IMR-90 (cell line): ENCODE measurements at regions not wholly inside any gene's neighbourhood (a gene's known extent, or its start where the extent isn't known, plus 50 kb on each side); places are given as distances from the start of the nearest gene placed in this dataset.

Experiments used
- ATAC-seq: fragments of 200-7000 bp; cut with Tn5 transposase; 2 replicates; pipeline ENCODE4 v1.9.1; 2020; ENCODE audit warnings: low read depth, mild to moderate bottlenecking, moderate library complexity
- BruUV-seq: library from RNA; stranded (reverse); fragments of 400-500 nt; replicated peaks from 2 replicates; lab custom pipeline; 2021; lab: Mats Ljungman, UMichigan
- CTCF ChIA-PET: fragments of 300-600 bp; formaldehyde crosslinking; extraction: SDS; loops from one replicate; lab custom pipeline; 2021; ENCODE audit warnings: antibody characterized with exemption; lab: Yijun Ruan, JAX
- POLR2A ChIA-PET: fragments of 300-600 bp; sonication (Branson Sonifier 250); formaldehyde crosslinking; loops from one replicate; lab custom pipeline; 2022; ENCODE audit warnings: antibody characterized with exemption; ENCODE audit not compliant: unreplicated experiment; lab: Charles Lee
- DNase-seq: peaks from one replicate; pipeline ENCODE4 v3.0.0; 2013
- H2AFZ ChIP-seq: replicated peaks from 2 replicates; pipeline ENCODE3; 2013; ENCODE audit warnings: low read length, mild to moderate bottlenecking; ENCODE audit not compliant: poor library complexity
- H2AK5ac ChIP-seq: 2 replicates; pipeline ENCODE4 v1.6.1; 2013; ENCODE audit warnings: low read depth, low read length, inconsistent platforms
- H2AK9ac ChIP-seq: replicated peaks from 2 replicates; pipeline ENCODE3; 2013; ENCODE audit warnings: mild to moderate bottlenecking, low read depth, low read length, moderate library complexity; ENCODE audit not compliant: poor library complexity
- H2BK120ac ChIP-seq: 2 replicates; pipeline ENCODE4 v1.6.1; 2013; ENCODE audit warnings: low read depth, low read length, inconsistent platforms
- H2BK15ac ChIP-seq: 3 replicates; pipeline ENCODE4 v1.6.1; 2013; ENCODE audit warnings: low read depth, low read length, inconsistent platforms
- H2BK20ac ChIP-seq: 2 replicates; pipeline ENCODE4 v1.6.1; 2013; ENCODE audit warnings: low read depth, mild to moderate bottlenecking, inconsistent platforms, low read length, moderate library complexity
- H2BK5ac ChIP-seq: 2 replicates; pipeline ENCODE4 v1.6.1; 2013; ENCODE audit warnings: mild to moderate bottlenecking, low read depth, low read length, inconsistent platforms; ENCODE audit not compliant: poor library complexity, severe bottlenecking
- H3K14ac ChIP-seq: replicated peaks from 2 replicates; pipeline ENCODE4 v1.6.1; 2013; ENCODE audit warnings: low read depth, low read length, inconsistent platforms
- H3K18ac ChIP-seq: 2 replicates; pipeline ENCODE4 v1.6.1; 2013; ENCODE audit warnings: low read depth, low read length, control low read depth
- H3K23ac ChIP-seq: 2 replicates; pipeline ENCODE4 v1.6.1; 2013; ENCODE audit warnings: low read depth, low read length, inconsistent platforms
- H3K27ac ChIP-seq: 2 replicates; pipeline ENCODE4 v1.5.1; 2013; ENCODE audit warnings: mild to moderate bottlenecking, control low read depth, low read length; ENCODE audit not compliant: insufficient read depth
- H3K27me3 ChIP-seq: 2 replicates; pipeline ENCODE4 v1.6.1; 2013; ENCODE audit warnings: low read length; ENCODE audit not compliant: control insufficient read depth, insufficient read depth
- H3K36me3 ChIP-seq: 2 replicates; pipeline ENCODE4 v1.6.1; 2013; ENCODE audit warnings: low read length, mixed read lengths; ENCODE audit not compliant: control insufficient read depth, insufficient read depth
- H3K4ac ChIP-seq: 2 replicates; pipeline ENCODE4 v1.6.1; 2013; ENCODE audit warnings: low read depth, low read length, inconsistent platforms
- H3K4me1 ChIP-seq: 2 replicates; pipeline ENCODE4 v1.6.1; 2013; ENCODE audit warnings: low read length, mixed read lengths; ENCODE audit not compliant: control insufficient read depth, insufficient read depth
- H3K4me2 ChIP-seq: 2 replicates; pipeline ENCODE4 v1.6.1; 2013; ENCODE audit warnings: low read depth, mild to moderate bottlenecking, control low read depth, low read length, moderate library complexity
- H3K4me3 ChIP-seq: 2 replicates; pipeline ENCODE4 v1.5.1; 2013; ENCODE audit warnings: low read depth, mild to moderate bottlenecking, control low read depth, low read length, moderate library complexity; ENCODE audit not compliant: insufficient read depth
- H3K56ac ChIP-seq: 2 replicates; pipeline ENCODE4 v1.6.1; 2013; ENCODE audit warnings: low read length, inconsistent platforms; ENCODE audit not compliant: insufficient read depth; ENCODE audit errors: extremely low read depth
- H3K79me1 ChIP-seq, 2 experiments: 2 replicates each; pipeline ENCODE4 v1.6.1; 2013; ENCODE audit warnings: low read length in 2 of 2, inconsistent platforms in 1 of 2, low read depth in 1 of 2
- H3K9ac ChIP-seq: 2 replicates; pipeline ENCODE4 v1.6.1; 2013; ENCODE audit warnings: low read depth, low read length, control low read depth
- H3K9me1 ChIP-seq: 2 replicates; pipeline ENCODE4 v1.6.1; 2013; ENCODE audit warnings: low read length, inconsistent platforms; ENCODE audit not compliant: insufficient read depth
- H3K9me3 ChIP-seq: 2 replicates; pipeline ENCODE4 v1.6.1; 2013; ENCODE audit warnings: low read length; ENCODE audit not compliant: control insufficient read depth, insufficient read depth
- H4K20me1 ChIP-seq: 2 replicates; pipeline ENCODE4 v1.6.1; 2013; ENCODE audit warnings: low read length, inconsistent platforms; ENCODE audit not compliant: insufficient read depth
- H4K5ac ChIP-seq: 2 replicates; pipeline ENCODE4 v1.6.1; 2013; ENCODE audit warnings: mild to moderate bottlenecking, low read depth, low read length, control low read depth
- H4K8ac ChIP-seq, 2 experiments: 2 replicates each; pipeline ENCODE4 v1.6.1; 2013; ENCODE audit warnings: low read depth in 2 of 2, low read length in 2 of 2, control low read depth in 1 of 2, inconsistent platforms in 1 of 2
- H4K91ac ChIP-seq: 2 replicates; pipeline ENCODE4 v1.6.1; 2013; ENCODE audit warnings: low read depth, low read length, inconsistent platforms; ENCODE audit not compliant: insufficient read depth
- BHLHE40 ChIP-seq: fragments of 150-350 bp; IDR thresholded peaks from 2 replicates; pipeline ENCODE4 v1.6.1; 2016; ENCODE audit warnings: mild to moderate bottlenecking, low read depth, low read length
- CEBPB ChIP-seq: IDR thresholded peaks from 2 replicates; pipeline ENCODE4 v1.6.1; 2012; ENCODE audit warnings: low read depth, low read length, improper control_type of control experiment
- CHD1 ChIP-seq: IDR thresholded peaks from 2 replicates; pipeline ENCODE4 v1.6.1; 2012; ENCODE audit warnings: low read depth, low read length, improper control_type of control experiment
- CTCF ChIP-seq: conservative IDR thresholded peaks from 2 replicates; pipeline ENCODE4 v1.5.1; 2012; ENCODE audit warnings: mild to moderate bottlenecking, low read depth, low read length, improper control_type of control experiment
- ELK1 ChIP-seq: fragments of 150-350 bp; IDR thresholded peaks from 2 replicates; pipeline ENCODE4 v1.6.1; 2016; ENCODE audit warnings: low read depth, mild to moderate bottlenecking, low read length, moderate library complexity, borderline replicate concordance
- FOS ChIP-seq: fragments of 150-350 bp; IDR thresholded peaks from 2 replicates; pipeline ENCODE4 v1.6.1; 2016; ENCODE audit warnings: low read depth, low read length
- MAFK ChIP-seq: IDR thresholded peaks from 2 replicates; pipeline ENCODE4 v1.6.1; 2012; ENCODE audit warnings: low read depth, low read length, improper control_type of control experiment
- MAZ ChIP-seq: IDR thresholded peaks from 2 replicates; pipeline ENCODE4 v1.6.1; 2012; ENCODE audit warnings: low read depth, mild to moderate bottlenecking, low read length, improper control_type of control experiment, moderate library complexity, borderline replicate concordance
- MXI1 ChIP-seq: IDR thresholded peaks from 2 replicates; pipeline ENCODE4 v1.6.1; 2012; ENCODE audit warnings: low read depth, mild to moderate bottlenecking, low read length, moderate library complexity, borderline replicate concordance
- NFE2L2 ChIP-seq: fragments of 150-350 bp; IDR thresholded peaks from 2 replicates; pipeline ENCODE4 v1.6.1; 2016; ENCODE audit warnings: low read depth, mild to moderate bottlenecking, low read length
- POLR2A ChIP-seq: IDR thresholded peaks from 2 replicates; pipeline ENCODE4 v1.6.1; 2012; ENCODE audit warnings: mild to moderate bottlenecking, low read depth, low read length
- RAD21 ChIP-seq: IDR thresholded peaks from 2 replicates; pipeline ENCODE4 v1.6.1; 2012; ENCODE audit warnings: low read length, improper control_type of control experiment
- RCOR1 ChIP-seq: IDR thresholded peaks from 2 replicates; pipeline ENCODE4 v1.6.1; 2012; ENCODE audit warnings: mild to moderate bottlenecking, low read length, improper control_type of control experiment; ENCODE audit not compliant: insufficient replicate concordance
- RFX5 ChIP-seq: IDR thresholded peaks from 2 replicates; pipeline ENCODE4 v1.8.0; 2012; ENCODE audit warnings: low read depth, mild to moderate bottlenecking, low read length, moderate library complexity
- SMC3 ChIP-seq: fragments of 150-350 bp; IDR thresholded peaks from 2 replicates; pipeline ENCODE4 v1.6.1; 2016; ENCODE audit warnings: low read depth, mild to moderate bottlenecking, antibody characterized with exemption, low read length, moderate library complexity
- USF2 ChIP-seq: fragments of 150-350 bp; IDR thresholded peaks from 2 replicates; pipeline ENCODE4 v1.6.1; 2017; ENCODE audit warnings: mild to moderate bottlenecking, antibody characterized with exemption, low read length, low read depth
- WGBS, 2 experiments: methylation state at CpG; one replicate each; pipeline versions ENCODE4 v1.1.5 to v1.1.7; 2013; ENCODE audit warnings: missing lambda C conversion rate in 2 of 2; ENCODE audit not compliant: insufficient read length in 1 of 2; ENCODE audit errors: extremely low coverage in 2 of 2; 5-methylcytosine and 5-hydroxymethylcytosine counted together
- dilution Hi-C: fragments of 300-500 bp; cut with HindIII; formaldehyde crosslinking; loops from one replicate; pipeline ENCODE4 v1.14.3; 2018; ENCODE audit warnings: low sequenced_read_pairs; ENCODE audit not compliant: unreplicated experiment
- in situ Hi-C: fragments of 300-500 bp; cut with MboI; formaldehyde crosslinking; loops from 3 replicates; pipeline ENCODE4 v1.14.3; 2019; ENCODE audit warnings: low sequenced_read_pairs, inconsistent platforms, mixed read lengths
- intact Hi-C: fragments of 100-400 bp; cut with micrococcal nuclease; formaldehyde crosslinking; loops from 2 replicates; pipeline ENCODE4 v1.10.0; 2022

GRCh38 chr1:234926264-234926558 is 202.4 kb downstream of the TOMM20 start:
- intact Hi-C loops = loop anchor here (1.0 to 5.0 kb wide), 2 partner anchors 36 to 314 kb away; partner anchors contain the start of gene IRF2BP2

More at GRCh38 chr1:234926264-234926558, 202.4 kb downstream of the TOMM20 start:
- H2BK15ac ChIP-seq = peak overlapping the region; percentile 12; the same call in 1 of the 3 replicates
- TF ChIP-seq BHLHE40 (no peak), NFE2L2 (no peak), CEBPB (no peak), RCOR1 (no peak), MAFK (no peak), POLR2A (no peak), SMC3 (no peak), CTCF (no peak), FOS (no peak), ELK1 (no peak), CHD1 (no peak), MAZ (no peak), RFX5 (no peak), MXI1 (no peak), USF2 (no peak), RAD21 (no peak)
- in situ Hi-C loops (no loop called here), dilution Hi-C loops (no loop called here)
- H2AFZ ChIP-seq = no peak overlapping the region
- no peak overlapping the region for H2AK9ac ChIP-seq
- peak overlapping the region; percentile 46; the same call in 1 of the 2 replicates for H3K56ac ChIP-seq
- H4K20me1 ChIP-seq = no peaks in the 10 kb centered on the region
- peak overlapping the region; percentile 77 for H2BK120ac ChIP-seq
- 40% methylated on average over 3 of the region's 4 CpGs; no CpG with 5 or more reads in 1 of the 2 experiments for WGBS, 2 experiments
- H3K4me3 ChIP-seq = no peak overlapping the region
- peak overlapping the region; percentile 36 for H3K4me2 ChIP-seq
- ATAC-seq (no peak; the same call in 1 of the 2 replicates), DNase-seq (no peak)
- H3K27me3 ChIP-seq = no peaks in the 10 kb centered on the region
- CTCF ChIA-PET = interaction anchor here (0.6 kb wide), 1 partner anchor 393 kb away, joined by 4 read pairs; no protein-coding TSS in a partner anchor
- H3K27ac ChIP-seq = peak overlapping the region; percentile 56
- POLR2A ChIA-PET = interaction anchor here (0.7 to 1.6 kb wide), 2 partner anchors 202 to 208 kb away, joined by 5 to 6 read pairs; no protein-coding TSS in a partner anchor
- H3K18ac ChIP-seq = peak overlapping the region; percentile 27
- H3K4ac ChIP-seq = peak overlapping the region; percentile 74
- H4K91ac ChIP-seq = peak overlapping the region; percentile 57
- H2BK20ac ChIP-seq = peak overlapping the region; percentile 65
- H3K9me1 ChIP-seq = peaks cover 15% of the 10 kb centered on the region
- H3K79me1 ChIP-seq = no peaks in the 10 kb centered on the region
- peak overlapping the region; percentile 2 to 52; a peak in 2 of 4 replicates for H4K8ac ChIP-seq
- H3K14ac ChIP-seq = peak overlapping the region; percentile 57
- H3K4me1 ChIP-seq = peaks cover 13% of the 10 kb centered on the region
- peak overlapping the region; percentile 26 for H3K9ac ChIP-seq
- peak overlapping the region; percentile 33 for H2AK5ac ChIP-seq
- BruUV-seq = no TSS peak
- no peaks in the 10 kb centered on the region for H3K9me3 ChIP-seq
- H3K36me3 ChIP-seq = no peaks in the 10 kb centered on the region
- peak overlapping the region; percentile 34; the same call in 1 of the 2 replicates for H4K5ac ChIP-seq
- peak overlapping the region; percentile 71 for H2BK5ac ChIP-seq
- 0 out of 2 replicates have a peak overlapping the region, but pooled peaks have one; percentile 21 for H3K23ac ChIP-seq
